GM21529 (cell line): ENCODE measurements at regions not wholly inside any gene's neighbourhood (a gene's known extent, or its start where the extent isn't known, plus 50 kb on each side); places are given as distances from the start of the nearest gene placed in this dataset.
A peak's percentile ranks its signal among the peaks of the same experiment; 100 is the strongest.
"Not testable (repeated sequence)": the region's sequence is repeated elsewhere in the genome, so short reads cannot be mapped to it uniquely, and the experiment has no call there.

Experiments used
- ATAC-seq: cut with Tn5 transposase; IDR thresholded peaks from one replicate; pipeline ENCODE4 v1.9.1; 2021; ENCODE audit not compliant: unreplicated experiment

DNA sequence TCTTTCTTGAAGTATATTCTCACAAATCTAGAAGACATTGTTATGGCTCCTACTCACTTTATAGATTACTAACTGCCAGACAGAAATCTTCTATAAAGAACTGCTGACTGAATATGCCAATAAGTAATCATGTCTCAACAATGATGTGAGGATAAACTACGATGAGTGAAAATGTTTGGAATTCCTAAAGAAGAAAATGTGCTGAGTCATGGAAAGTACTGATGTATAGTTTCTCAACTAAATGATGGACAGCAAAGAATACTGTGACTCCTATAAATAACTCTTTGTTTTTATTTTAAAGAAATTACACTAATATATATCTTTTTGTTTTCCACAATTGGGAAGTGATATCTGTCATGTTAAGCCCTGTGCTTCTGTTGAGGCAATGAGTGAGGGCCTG, 232.9 kb downstream of the LNPK start:
- no peak for ATAC-seq

- ATAC-seq: no peak
Measured at GRCh38 chr2:175766880-175767279, 235.2 kb downstream of the LNPK start.

- ATAC-seq: no peak
Measured at GRCh38 chr2:175755656-175756386, 246.2 kb downstream of the LNPK start.

DNA sequence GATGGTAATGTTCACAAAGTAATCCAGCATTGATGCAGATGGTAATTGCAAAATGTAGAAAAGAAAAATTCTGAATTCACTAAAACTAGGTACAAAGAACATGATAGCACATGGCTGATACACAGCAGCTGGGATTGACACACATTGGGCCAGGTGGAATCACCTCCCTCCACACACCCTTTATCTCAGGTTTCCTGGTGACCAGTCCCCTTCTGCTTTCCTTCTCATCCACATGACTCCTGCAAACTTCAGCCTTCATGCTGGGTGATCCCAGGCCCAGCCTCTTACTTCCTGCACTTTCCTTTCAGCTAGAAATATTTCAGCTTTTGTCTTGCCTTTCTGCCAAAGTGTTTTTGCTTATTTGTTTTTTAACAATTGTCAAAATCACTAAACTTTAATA, 246.9 kb downstream of the LNPK start:
- ATAC-seq: no peak

GRCh38 chr2:175750195-175750594, 251.9 kb downstream of the LNPK start:
- no peak for ATAC-seq

- no peak for ATAC-seq
Measured at GRCh38 chr2:175745911-175746310, 256.2 kb downstream of the LNPK start.

- no peak for ATAC-seq
Measured at GRCh38 chr2:175744000-175744399, 258.1 kb downstream of the LNPK start.

DNA sequence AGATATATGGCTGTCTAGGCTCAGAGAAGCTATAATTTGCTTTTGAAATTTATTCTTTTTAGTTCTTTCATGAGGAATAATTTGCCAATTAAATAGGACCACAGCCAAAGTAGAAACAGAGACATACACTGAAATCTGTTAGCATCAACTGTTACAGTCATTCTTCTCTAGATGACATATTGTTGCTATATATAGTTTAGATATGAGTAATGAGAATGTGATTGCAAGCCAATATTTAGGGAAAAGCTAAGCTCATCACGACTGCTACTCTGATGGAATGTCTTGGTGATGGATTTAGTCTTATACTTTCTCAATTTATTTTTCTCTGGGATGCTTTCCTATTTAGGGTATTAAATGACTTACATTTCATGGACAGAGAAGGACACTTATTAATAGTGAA, 259.1 kb downstream of the LNPK start:
- no peak for ATAC-seq

GRCh38 chr2:175742367-175742766, 259.7 kb downstream of the LNPK start:
- ATAC-seq: no peak

DNA sequence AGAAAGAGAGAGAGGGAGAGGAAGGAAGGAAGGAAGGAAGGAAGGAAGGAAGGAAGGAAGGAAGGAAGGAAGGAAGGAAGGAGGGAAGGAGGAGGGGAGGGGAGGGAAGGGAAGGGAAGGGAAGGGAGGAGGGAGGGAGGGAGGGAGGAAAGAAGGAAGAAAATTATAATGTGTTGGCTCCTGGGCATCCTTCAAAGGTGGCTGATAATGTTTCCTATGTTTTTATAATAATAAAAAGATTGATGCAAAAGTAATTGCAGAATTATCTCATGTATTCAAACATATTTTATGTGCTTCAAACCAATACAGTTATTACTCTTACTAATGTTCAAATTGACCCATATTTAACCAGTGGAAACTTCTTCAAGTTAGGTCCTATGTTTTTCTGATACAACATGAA, 260.9 kb downstream of the LNPK start:
- ATAC-seq: no peak

DNA sequence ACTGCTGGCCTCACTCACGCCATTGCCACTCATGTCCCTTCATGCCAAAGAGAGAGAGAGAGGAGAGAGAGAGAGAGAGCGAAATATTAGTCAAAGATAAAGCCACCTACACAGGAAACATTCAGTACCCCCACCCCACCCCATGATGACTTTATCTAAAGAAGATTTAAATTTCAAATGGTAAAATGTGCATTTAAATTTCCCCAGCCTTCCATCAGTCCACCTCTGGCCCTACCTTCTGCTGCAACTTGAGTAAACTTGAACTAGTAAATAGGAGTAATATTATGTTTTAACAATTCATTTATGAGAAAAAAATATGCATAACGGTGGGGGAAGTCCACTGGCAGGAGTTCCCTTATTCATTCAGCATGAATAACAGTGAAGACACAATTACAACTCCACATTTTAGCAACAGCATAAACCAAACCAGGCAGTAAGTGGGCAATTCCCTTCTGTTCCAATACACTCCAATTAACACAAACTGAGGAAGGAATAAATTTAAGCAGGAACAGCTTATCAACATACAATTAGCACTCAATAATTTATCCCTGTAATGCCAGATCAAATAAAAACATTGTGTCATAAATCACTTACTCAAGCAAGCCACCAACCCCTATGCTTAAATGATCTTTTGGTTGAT, 264.2 kb downstream of the LNPK start:
- no peak for ATAC-seq

- ATAC-seq: no peak
Measured at GRCh38 chr2:175734686-175735085, 267.4 kb downstream of the LNPK start.

GRCh38 chr2:175732531-175732930, 269.5 kb downstream of the LNPK start:
- ATAC-seq: no peak

- ATAC-seq: no peak
Measured at GRCh38 chr2:175730050-175730449, 272.0 kb downstream of the LNPK start.

- no peak for ATAC-seq
Measured at GRCh38 chr2:175729049-175729706, 272.9 kb downstream of the LNPK start.

DNA sequence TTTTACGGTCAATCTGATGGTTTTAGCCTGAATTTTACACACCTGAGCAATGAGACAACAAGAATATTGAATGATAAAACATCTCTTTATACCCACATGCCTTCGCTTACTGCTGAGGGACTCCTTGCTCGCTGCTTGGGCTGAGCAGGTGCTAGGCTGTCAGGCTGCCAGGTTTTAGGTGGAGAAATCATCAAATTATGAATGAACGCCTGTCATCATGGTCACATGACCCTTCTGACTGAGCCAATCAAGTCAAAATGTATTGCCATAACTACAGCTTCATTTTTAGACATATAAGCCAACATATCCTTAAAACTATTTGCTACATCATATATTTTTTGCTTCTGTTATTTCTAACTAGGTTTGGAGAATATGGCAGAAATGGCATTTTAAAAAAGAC, 274.0 kb downstream of the LNPK start:
- no peak for ATAC-seq

- no peak for ATAC-seq
Measured at GRCh38 chr2:175726223-175726622, 275.8 kb downstream of the LNPK start.

DNA sequence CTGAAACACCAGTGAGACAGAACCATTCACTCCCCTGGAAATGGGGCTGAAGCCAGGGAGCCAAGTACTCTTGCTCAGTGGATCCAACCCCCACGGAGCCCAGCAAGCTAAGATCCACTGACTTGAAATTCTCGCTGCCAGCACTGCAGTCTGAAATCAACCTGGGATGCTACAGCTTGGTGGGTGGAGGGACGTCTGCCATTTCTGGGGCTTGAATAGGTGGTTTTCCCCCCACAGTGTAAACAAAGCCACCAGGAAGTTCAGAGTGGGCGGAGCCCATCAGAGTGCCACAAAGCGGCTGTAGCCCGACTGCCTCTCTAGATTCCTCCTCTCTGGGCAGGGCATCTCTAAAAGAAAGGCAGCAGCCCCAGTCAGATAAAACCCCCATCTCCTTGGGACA, 292.8 kb downstream of the LNPK start:
- ATAC-seq: no peak

- ATAC-seq: no peak
Measured at GRCh38 chr2:175707322-175707721, 294.7 kb downstream of the LNPK start.

GRCh38 chr2:175704568-175704967, 297.5 kb downstream of the LNPK start:
- ATAC-seq: not testable (repeated sequence)

GRCh38 chr2:175698061-175698460, 304.0 kb downstream of the LNPK start:
- ATAC-seq: no peak

- peak; percentile 64 for ATAC-seq
Measured at GRCh38 chr2:175690113-175690837, 311.8 kb downstream of the LNPK start.
